OCI-LY3 (cell line): ENCODE measurements at regions not wholly inside any gene's neighbourhood (a gene's known extent, or its start where the extent isn't known, plus 50 kb on each side); places are given as distances from the start of the nearest gene placed in this dataset.

Experiments used
- H2AFZ ChIP-seq: fragments of 200-600, 300-600 bp; shearing (Covaris generic); 2 replicates; pipeline ENCODE4 v1.6.0; 2014; ENCODE audit warnings: antibody characterized with exemption, low read depth, low read length
- H3K27ac ChIP-seq: fragments of 200-600, 300-600 bp; sonication (generic); 2 replicates; pipeline ENCODE4 v1.5.1; 2014; ENCODE audit warnings: mild to moderate bottlenecking, low read length, moderate library complexity, mixed read lengths
- H3K27me3 ChIP-seq: fragments of 200-600, 300-600 bp; sonication (generic); 2 replicates; pipeline ENCODE4 v1.6.1; 2014; ENCODE audit warnings: low read depth, low read length, mixed read lengths
- H3K36me3 ChIP-seq: fragments of 200-600, 300-600 bp; sonication (generic); replicated peaks from 2 replicates; pipeline ENCODE3; 2014; ENCODE audit warnings: low read depth, low read length, mixed read lengths
- H3K4me1 ChIP-seq: fragments of 300-600, 200-600 bp; sonication (generic); 2 replicates; pipeline ENCODE4 v1.6.1; 2014; ENCODE audit warnings: low read length, mixed read lengths
- H3K4me2 ChIP-seq: fragments of 200-600, 300-600 bp; sonication (generic); 2 replicates; pipeline ENCODE4 v1.6.1; 2014; ENCODE audit warnings: low read length, mixed read lengths
- H3K4me3 ChIP-seq: fragments of 300-600, 200-600 bp; sonication (generic); 2 replicates; pipeline ENCODE4 v1.5.1; 2014; ENCODE audit warnings: antibody characterized with exemption, mild to moderate bottlenecking, low read length, moderate library complexity
- H3K79me2 ChIP-seq: fragments of 300-600, 200-600 bp; shearing (Covaris generic); 2 replicates; pipeline ENCODE4 v1.6.1; 2014; ENCODE audit warnings: mild to moderate bottlenecking, low read length, mixed read lengths
- H3K9ac ChIP-seq: fragments of 300-600, 200-600 bp; shearing (Covaris generic); 2 replicates; pipeline ENCODE4 v1.6.0; 2014; ENCODE audit warnings: mild to moderate bottlenecking, low read length, moderate library complexity
- H3K9me3 ChIP-seq: fragments of 200-600, 300-600 bp; shearing (Covaris generic); 2 replicates; pipeline ENCODE4 v1.6.1; 2014; ENCODE audit warnings: low read length, mixed read lengths; ENCODE audit not compliant: insufficient read depth
- H4K20me1 ChIP-seq: fragments of 200-600, 300-600 bp; sonication (generic); 2 replicates; pipeline ENCODE4 v1.6.1; 2016; ENCODE audit warnings: low read length, mixed read lengths; ENCODE audit not compliant: insufficient read depth
- CTCF ChIP-seq: fragments of 200-600, 300-600 bp; sonication (generic); IDR thresholded peaks from 2 replicates; pipeline ENCODE4 v1.5.1; 2014; ENCODE audit warnings: antibody characterized with exemption, low read length, low read depth
- EZH2phosphoT487 ChIP-seq: fragments of 200-600 bp; shearing (Covaris generic); IDR thresholded peaks from 2 replicates; pipeline ENCODE4 v1.6.1; 2018; ENCODE audit warnings: antibody characterized with exemption, mixed run types, low read depth

- Histone ChIP-seq H4K20me1 (no peaks in the 10 kb centered on the region), H3K4me3 (no peak overlapping the region), H3K4me1 (0 out of 2 replicates have a peak, but pooled peaks cover 3% of the 10 kb centered on the region), H3K27ac (no peak overlapping the region), H3K9ac (no peak overlapping the region), H3K27me3 (no peaks in the 10 kb centered on the region), H3K9me3 (0 out of 2 replicates have a peak, but pooled peaks cover 5% of the 10 kb centered on the region), H3K79me2 (no peaks in the 10 kb centered on the region), H3K4me2 (no peak overlapping the region), H3K36me3 (peaks cover 3% of the 10 kb centered on the region), H2AFZ (no peak overlapping the region)
- TF ChIP-seq EZH2phosphoT487, result no peak
- TF ChIP-seq CTCF, result no peak
These were observed 191.3 kb downstream of the SMIM20 start for GRCh38 chr4:26105337-26105736.

- no peak overlapping the region for H3K9ac ChIP-seq
- no peaks in the 10 kb centered on the region for H3K79me2 ChIP-seq
- H3K36me3 ChIP-seq, result peaks cover 3% of the 10 kb centered on the region
- H2AFZ ChIP-seq, result no peak overlapping the region
- TF ChIP-seq CTCF (no peak), EZH2phosphoT487 (no peak)
- no peaks in the 10 kb centered on the region for H4K20me1 ChIP-seq
- H3K4me1 ChIP-seq, result 0 out of 2 replicates have a peak, but pooled peaks cover 3% of the 10 kb centered on the region
- H3K27me3 ChIP-seq, result no peaks in the 10 kb centered on the region
- H3K4me3 ChIP-seq, result no peak overlapping the region
- no peak overlapping the region for H3K4me2 ChIP-seq
- no peak overlapping the region for H3K27ac ChIP-seq
- 0 out of 2 replicates have a peak, but pooled peaks cover 5% of the 10 kb centered on the region for H3K9me3 ChIP-seq
These were observed 192.0 kb downstream of the SMIM20 start for GRCh38 chr4:26105815-26106699.

- no peak for TF ChIP-seq CTCF
- TF ChIP-seq EZH2phosphoT487, result no peak
- Histone ChIP-seq H3K4me2 (no peak overlapping the region), H3K9me3 (peaks cover 7% of the 10 kb centered on the region; the same call in 1 of the 2 replicates), H3K9ac (no peak overlapping the region), H4K20me1 (no peaks in the 10 kb centered on the region), H3K4me3 (no peak overlapping the region), H2AFZ (no peak overlapping the region), H3K36me3 (peaks cover 3% of the 10 kb centered on the region), H3K27ac (no peak overlapping the region), H3K79me2 (no peaks in the 10 kb centered on the region), H3K27me3 (no peaks in the 10 kb centered on the region), H3K4me1 (0 out of 2 replicates have a peak, but pooled peaks cover 3% of the 10 kb centered on the region)
These were observed 192.8 kb downstream of the SMIM20 start for GRCh38 chr4:26106776-26107175.

- Histone ChIP-seq H2AFZ (no peak overlapping the region), H3K79me2 (no peaks in the 10 kb centered on the region), H3K9me3 (peaks cover 16% of the 10 kb centered on the region; the same call in 1 of the 2 replicates), H3K4me3 (no peak overlapping the region), H3K36me3 (peaks cover 6% of the 10 kb centered on the region), H3K4me1 (0 out of 2 replicates have a peak, but pooled peaks cover 3% of the 10 kb centered on the region), H3K27me3 (no peaks in the 10 kb centered on the region), H3K9ac (no peak overlapping the region), H3K27ac (no peak overlapping the region), H3K4me2 (no peak overlapping the region), H4K20me1 (no peaks in the 10 kb centered on the region)
- no peak for TF ChIP-seq CTCF
- no peak for TF ChIP-seq EZH2phosphoT487
These were observed 194.0 kb downstream of the SMIM20 start for GRCh38 chr4:26108054-26108453.
